NCI-H345 (cell line): ENCODE measurements at regions not wholly inside any gene's neighbourhood (a gene's known extent, or its start where the extent isn't known, plus 50 kb on each side); places are given as distances from the start of the nearest gene placed in this dataset.

Source experiments
- DNase-seq: peaks from one replicate; lab custom pipeline; 2025; lab: John Stamatoyannopoulos, UW

GRCh38 chr11:45091563-45092403 lies 54.7 kb upstream of the PRDM11 start:
- no peak for DNase-seq

GRCh38 chr11:45092404-45092785 lies 54.0 kb upstream of the PRDM11 start:
- DNase-seq: no peak

DNA sequence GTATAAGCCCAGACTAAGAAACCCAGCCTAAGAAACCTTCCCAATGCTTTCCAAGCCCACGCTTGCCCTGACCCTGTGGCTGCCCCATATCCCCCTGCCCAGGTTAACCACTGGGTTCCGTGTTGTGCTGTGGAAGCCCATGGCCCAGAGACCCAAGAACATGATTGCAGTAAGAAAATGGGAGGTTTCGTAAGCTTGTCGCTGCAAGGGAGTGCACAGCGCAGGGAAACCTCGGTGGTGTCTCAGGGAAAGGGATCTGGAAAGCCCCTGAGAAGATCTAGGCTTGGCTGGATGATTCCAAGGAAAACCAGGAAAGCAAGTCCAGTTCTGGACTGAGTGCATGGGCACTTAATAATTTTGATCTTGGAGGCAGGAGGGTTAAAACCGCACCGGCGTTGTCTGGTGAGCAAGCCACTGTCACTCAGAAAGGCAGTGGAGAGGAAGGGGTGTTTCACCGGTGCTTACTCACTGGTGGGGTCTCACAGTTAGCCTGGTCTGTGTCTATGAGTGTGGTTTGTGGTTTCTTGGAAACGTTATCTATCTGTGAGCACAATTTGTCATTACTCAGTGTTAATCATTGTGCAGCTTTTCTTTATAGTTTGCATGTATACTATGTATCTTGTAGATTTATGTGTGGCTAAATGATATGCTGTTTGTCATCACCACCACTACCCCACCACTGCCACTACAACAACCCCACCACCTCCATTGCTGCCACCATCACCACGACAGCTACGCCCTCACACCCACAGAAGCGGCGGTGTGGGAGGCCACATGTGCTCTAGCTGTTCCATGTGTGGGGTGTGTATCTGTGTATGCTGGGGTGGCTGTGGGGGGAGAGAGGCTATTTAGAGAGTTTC lies 53.3 kb upstream of the PRDM11 start:
- DNase-seq: no peak

GRCh38 chr11:45093761-45094455 lies 52.5 kb upstream of the PRDM11 start:
- DNase-seq: no peak

DNA sequence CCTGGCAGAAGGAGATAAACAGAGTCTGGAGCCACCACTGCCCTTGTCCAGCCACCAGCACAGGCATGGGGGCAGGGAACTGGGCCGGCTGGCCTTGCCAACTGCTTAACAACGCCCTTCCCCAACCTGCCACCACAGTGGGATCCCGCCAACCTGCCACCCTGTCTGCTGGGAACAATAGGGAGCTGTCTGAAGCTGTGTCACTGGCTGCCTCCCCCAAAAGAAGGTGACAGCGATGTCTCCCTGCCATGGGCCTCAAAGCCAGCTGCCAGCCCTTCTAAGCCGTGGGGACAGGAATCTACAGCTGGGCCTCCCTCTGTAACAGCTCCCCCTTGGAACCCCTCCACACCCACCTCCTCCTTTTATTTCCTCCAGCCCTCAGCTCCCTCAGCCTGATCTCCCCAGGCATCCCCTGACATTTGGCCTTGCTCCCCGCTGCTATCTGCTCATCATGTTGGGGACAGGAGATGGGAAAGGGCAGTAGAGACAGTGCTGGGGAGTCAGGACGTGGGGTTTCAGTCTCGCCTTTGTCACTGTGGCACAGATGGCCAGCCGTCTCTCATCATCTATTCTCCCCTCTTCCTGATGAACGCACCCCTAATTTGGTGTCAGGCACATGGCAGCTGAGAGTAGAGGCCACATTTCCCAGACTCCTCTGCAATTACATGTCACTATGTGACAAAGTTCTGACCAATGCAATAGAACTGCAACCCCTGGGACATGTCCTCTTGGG lies 51.3 kb upstream of the PRDM11 start:
- no peak for DNase-seq

DNA sequence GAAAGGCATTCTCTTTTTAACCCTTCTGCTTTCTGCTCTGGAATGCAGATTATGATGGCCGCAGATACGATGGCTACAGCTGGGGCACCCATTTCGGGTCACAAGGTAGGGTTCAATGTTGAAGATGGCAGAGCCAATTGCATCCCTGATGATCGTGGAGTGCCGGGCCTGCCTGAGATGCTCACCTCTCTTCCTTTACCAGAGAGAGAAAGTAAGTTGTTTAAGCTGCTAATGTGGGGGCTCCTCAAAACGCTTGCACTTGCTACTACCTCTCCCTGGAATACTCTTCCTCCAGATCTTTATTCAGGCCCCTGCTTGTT lies 50.8 kb upstream of the PRDM11 start:
- no peak for DNase-seq

GRCh38 chr11:45096636-45097035 lies 49.8 kb upstream of the PRDM11 start:
- no peak for DNase-seq
